Ishikawa (cell line): ENCODE measurements at regions not wholly inside any gene's neighbourhood (a gene's known extent, or its start where the extent isn't known, plus 50 kb on each side); places are given as distances from the start of the nearest gene placed in this dataset.

Source experiments
- CEBPB ChIP-seq: IDR thresholded peaks from 2 replicates; pipeline ENCODE4 v1.6.1; 2012
- CREB1 ChIP-seq: IDR thresholded peaks from 2 replicates; pipeline ENCODE4 v1.6.1; 2012; ENCODE audit warnings: low read depth
- EGR1 ChIP-seq: IDR thresholded peaks from 2 replicates; pipeline ENCODE4 v1.6.1; 2012
- EP300 ChIP-seq: IDR thresholded peaks from 2 replicates; pipeline ENCODE4 v1.6.1; 2012; ENCODE audit warnings: borderline replicate concordance
- FOXM1 ChIP-seq: IDR thresholded peaks from 2 replicates; pipeline ENCODE4 v1.6.1; 2012; ENCODE audit warnings: low read depth, borderline replicate concordance
- MAX ChIP-seq: IDR thresholded peaks from 2 replicates; pipeline ENCODE4 v1.6.1; 2012
- NFIC ChIP-seq: IDR thresholded peaks from 2 replicates; pipeline ENCODE4 v1.6.1; 2012
- RAD21 ChIP-seq: IDR thresholded peaks from 2 replicates; pipeline ENCODE4 v1.6.1; 2012; ENCODE audit warnings: low read depth
- REST ChIP-seq: IDR thresholded peaks from 2 replicates; pipeline ENCODE4 v1.6.1; 2012; ENCODE audit warnings: low read depth, mild to moderate bottlenecking
- TAF1 ChIP-seq: IDR thresholded peaks from 2 replicates; pipeline ENCODE4 v1.6.1; 2012; ENCODE audit warnings: low read depth, mild to moderate bottlenecking
- TCF12 ChIP-seq: IDR thresholded peaks from 2 replicates; pipeline ENCODE4 v1.6.1; 2012; ENCODE audit warnings: low read depth
- TEAD4 ChIP-seq: IDR thresholded peaks from 2 replicates; pipeline ENCODE4 v1.6.1; 2012
- YY1 ChIP-seq: IDR thresholded peaks from 2 replicates; pipeline ENCODE4 v1.6.1; 2012; ENCODE audit warnings: low read depth
- ZBTB7A ChIP-seq: IDR thresholded peaks from 2 replicates; pipeline ENCODE4 v1.6.1; 2012; ENCODE audit warnings: low read depth
- TF ChIP-seq, protein P1 (sequence below): IDR thresholded peaks from 2 replicates; pipeline ENCODE4 v1.6.1; 2012

- TF ChIP-seq FOXM1 (no peak), CEBPB (no peak), EGR1 (no peak), RAD21 (no peak), REST (no peak), TEAD4 (no peak), MAX (no peak), CREB1 (no peak), TAF1 (no peak), NFIC (no peak), YY1 (no peak)
- TF ChIP-seq, protein P1, sequence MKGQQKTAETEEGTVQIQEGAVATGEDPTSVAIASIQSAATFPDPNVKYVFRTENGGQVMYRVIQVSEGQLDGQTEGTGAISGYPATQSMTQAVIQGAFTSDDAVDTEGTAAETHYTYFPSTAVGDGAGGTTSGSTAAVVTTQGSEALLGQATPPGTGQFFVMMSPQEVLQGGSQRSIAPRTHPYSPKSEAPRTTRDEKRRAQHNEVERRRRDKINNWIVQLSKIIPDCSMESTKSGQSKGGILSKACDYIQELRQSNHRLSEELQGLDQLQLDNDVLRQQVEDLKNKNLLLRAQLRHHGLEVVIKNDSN, result no peak
These were observed 130.2 kb upstream of the NCAM1 start for GRCh38 chr11:112831041-112831440.

- TF ChIP-seq EP300 (no peak), MAX (no peak), CREB1 (no peak), TCF12 (no peak), TAF1 (no peak), YY1 (no peak)
- TF ChIP-seq, protein P1, result no peak
These were observed 129.1 kb upstream of the NCAM1 start for GRCh38 chr11:112831969-112832766.

DNA sequence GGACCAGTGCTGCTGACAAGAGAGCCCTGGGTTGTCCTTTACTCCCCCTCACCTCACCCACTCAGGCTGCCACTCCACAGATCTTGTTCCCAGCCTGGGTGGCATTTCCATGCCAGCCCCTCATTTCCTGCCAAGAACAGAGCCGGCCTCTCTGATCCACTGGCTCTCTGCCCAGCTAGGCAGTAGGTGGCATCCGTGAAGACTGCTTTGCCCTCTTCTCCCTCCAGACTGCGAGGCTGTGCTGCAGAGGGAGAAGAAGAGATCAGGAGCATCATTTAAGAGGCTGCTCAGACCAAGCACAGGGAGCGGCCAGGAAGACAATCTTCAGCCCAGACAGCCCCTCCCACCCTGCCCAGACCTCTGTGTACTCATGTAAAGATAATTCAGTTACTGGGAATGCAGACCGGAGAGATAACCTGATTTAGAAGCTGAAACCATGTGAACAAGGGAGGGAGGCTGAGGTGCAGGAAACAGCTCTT, 126.9 kb upstream of the NCAM1 start:
- TF ChIP-seq CREB1 (no peak), NFIC (no peak), TCF12 (no peak), YY1 (no peak), TEAD4 (no peak), EP300 (no peak), FOXM1 (no peak), TAF1 (no peak), MAX (no peak), RAD21 (no peak), CEBPB (no peak), ZBTB7A (no peak), EGR1 (no peak), REST (no peak)
- TF ChIP-seq, protein P1, result no peak

DNA sequence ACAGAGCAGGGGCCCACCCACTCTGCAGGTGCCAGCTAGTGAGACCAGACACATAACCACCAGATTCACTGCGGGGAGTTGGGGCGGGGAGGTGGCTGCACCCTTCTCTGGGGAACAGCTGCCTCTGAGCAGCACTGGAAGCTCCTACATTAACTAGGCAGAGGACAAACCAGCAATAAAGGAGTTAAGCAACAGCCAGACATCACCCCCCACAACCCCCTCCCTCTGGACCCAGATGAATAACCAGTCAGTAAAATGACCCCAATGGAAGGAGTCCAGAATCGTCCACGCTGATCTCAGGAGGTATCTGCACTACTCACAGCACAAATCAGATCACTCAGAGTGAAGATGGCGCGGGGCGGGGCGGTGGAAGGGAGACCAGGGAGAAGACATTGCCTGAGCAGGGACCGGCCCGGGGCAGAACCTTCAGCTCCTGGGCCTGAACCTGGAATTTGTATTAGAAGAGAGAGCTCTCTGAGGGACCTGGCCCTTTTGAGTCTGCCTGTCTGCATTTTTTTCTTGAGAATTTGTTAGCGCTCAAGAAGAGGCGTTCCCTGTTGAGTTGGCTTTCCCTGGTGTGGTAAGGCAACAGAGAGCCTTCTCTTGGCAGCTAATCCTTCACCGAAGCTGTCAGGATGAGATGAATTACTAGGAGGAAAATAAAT, 125.5 kb upstream of the NCAM1 start:
- TF ChIP-seq CREB1 (no peak), MAX (no peak), NFIC (no peak), EGR1 (no peak), TCF12 (no peak), CEBPB (no peak), RAD21 (no peak), FOXM1 (no peak), REST (no peak)
- TF ChIP-seq, protein P1, result no peak
